SKM-1 (cell line): ENCODE measurements at regions not wholly inside any gene's neighbourhood (a gene's known extent, or its start where the extent isn't known, plus 50 kb on each side); places are given as distances from the start of the nearest gene placed in this dataset.

Source experiments
- DNase-seq: peaks from one replicate; lab custom pipeline; 2025; ENCODE audit not compliant: unreplicated experiment; lab: John Stamatoyannopoulos, UW

DNA sequence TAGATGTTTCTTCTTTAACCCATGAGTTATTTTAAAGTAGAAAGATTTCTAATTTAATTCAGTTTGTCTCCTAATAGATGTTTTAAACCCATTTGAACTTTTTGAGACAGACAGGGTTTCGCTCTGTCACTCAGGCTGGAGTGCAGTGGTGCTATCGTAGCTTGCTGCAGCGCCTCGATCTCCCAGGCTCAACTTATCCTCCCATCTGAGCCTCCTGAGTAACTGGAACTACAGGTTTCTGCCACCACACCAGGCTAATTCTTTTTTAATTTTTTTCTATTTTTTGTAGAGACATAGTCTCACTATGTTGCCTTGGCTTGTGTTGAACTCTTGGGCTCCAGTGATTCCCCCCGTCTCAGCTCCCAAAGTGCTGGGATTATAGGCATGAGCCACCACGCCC, 53.0 kb upstream of the RAB18 start:
- no peak for DNase-seq

GRCh38 chr10:27450225-27450624, 53.9 kb upstream of the RAB18 start:
- no peak for DNase-seq

- no peak for DNase-seq
These were observed 54.5 kb upstream of the RAB18 start for GRCh38 chr10:27449571-27449970.

DNA sequence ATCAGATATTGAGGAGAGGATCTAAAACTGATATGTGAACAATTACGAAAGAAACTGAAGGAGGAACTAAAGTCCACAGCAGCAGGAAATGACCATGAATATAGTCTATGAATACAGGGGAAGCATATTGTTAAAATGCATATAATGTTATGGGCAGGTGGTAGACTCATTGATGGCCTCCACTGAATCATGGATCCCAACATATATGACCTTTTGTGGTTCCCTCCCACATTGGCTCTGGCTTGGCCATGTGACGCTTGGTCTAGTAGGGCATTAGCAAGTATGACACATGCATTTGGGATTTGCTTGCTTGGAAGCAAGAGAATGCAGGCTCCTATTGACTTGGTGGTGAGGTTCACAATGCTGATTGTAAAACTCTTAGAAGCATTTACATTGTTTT, 55.2 kb upstream of the RAB18 start:
- DNase-seq = no peak

DNA sequence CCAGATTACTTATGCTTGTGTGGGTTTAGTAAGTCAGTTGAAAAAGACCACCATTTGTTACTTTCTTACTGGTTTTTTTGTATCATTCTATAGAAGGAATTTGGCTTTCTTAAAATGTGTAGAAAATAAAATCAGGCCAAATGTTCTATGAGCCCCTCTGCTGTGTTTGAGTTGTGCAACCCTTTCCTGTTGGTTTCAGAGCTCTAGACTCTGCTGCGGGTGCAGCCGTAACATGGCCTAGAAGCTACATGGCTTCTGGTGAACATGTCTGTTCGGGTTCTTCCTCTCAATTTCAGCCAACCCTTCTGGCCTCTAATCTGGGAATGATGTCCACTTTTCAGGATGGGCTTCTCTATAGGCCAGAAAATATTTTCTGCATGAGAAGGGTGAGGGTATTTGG, 56.6 kb upstream of the RAB18 start:
- DNase-seq = no peak

- peak; percentile 36 for DNase-seq
These were observed 57.8 kb upstream of the RAB18 start for GRCh38 chr10:27446091-27446918.

DNA sequence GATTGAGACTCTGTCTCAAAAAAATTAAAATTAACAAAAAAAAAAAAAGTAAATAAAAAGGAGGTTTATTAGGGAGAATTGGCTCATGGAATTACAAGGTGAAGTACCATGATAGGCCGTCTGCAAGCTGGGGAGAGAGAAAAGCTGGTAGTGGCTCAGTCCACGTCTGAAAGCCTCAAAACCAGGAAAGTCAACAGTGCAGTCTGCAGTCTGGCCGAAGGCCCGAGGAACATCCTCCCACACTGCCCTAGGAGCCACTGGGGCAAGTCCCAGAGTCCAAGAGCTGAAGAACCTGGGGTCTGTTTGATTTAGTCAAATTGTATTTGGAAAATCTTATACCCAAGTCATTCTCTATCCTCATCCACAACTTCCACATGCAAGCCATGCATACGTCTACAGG, 59.0 kb upstream of the RAB18 start:
- no peak for DNase-seq

GRCh38 chr10:27440478-27440877, 63.6 kb upstream of the RAB18 start:
- no peak for DNase-seq

- DNase-seq = no peak
These were observed 64.1 kb upstream of the RAB18 start for GRCh38 chr10:27440021-27440420.

DNA sequence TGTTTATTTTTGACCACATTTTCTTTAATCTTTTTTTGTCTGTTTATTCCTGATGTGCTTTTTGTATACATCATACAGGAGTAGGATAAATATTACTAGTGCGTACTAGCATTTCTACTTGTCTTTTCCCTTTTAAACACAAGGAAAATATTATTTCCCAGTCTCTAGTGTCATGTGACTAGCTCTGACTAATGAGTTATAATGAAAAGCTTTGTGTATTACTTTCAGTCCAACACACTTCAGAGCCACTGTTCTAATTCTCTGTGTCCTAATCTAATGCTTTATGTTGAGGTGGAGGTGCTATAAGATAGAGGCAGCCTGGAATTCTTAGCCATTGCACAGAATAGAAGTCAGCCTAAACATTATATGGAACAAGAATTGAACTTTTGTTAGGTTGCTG, 65.0 kb upstream of the RAB18 start:
- no peak for DNase-seq

DNA sequence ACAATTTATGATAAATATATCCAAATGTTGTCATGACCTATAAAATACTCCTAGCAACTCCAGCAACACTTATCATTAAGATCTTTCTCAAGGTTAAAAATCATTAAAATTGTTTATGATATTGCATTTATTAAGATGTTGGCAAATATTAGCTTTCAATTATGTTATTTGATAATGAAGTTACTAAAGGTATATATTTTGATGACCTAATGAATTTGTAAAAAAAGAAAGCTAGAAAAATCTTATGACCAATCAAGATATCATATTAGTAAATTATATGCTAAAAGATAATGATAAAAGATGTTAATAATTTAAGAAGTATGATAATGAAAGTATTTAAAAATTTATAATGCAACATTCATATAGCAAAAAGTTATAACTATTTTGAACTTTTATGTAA, 66.3 kb upstream of the RAB18 start:
- DNase-seq = no peak

DNA sequence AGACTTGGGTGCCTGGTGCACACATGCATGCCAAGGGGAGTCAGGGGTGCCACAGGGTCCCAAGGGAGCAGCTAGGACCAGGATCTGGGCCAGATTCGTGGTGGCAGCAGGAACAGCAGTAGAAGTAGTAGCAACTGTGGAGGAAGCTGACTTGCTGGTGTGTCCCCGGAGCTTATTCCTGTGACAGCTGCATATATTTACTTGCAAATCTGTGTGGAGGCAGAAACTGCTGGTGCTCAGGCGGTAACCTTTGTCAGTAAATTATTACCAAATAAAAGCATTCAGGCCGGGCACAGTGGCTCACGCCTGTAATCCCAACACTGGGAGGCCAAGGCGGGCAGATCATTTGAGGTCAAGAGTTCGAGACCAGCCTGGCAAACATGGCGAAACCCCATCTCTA, 67.4 kb upstream of the RAB18 start:
- DNase-seq = no peak

DNA sequence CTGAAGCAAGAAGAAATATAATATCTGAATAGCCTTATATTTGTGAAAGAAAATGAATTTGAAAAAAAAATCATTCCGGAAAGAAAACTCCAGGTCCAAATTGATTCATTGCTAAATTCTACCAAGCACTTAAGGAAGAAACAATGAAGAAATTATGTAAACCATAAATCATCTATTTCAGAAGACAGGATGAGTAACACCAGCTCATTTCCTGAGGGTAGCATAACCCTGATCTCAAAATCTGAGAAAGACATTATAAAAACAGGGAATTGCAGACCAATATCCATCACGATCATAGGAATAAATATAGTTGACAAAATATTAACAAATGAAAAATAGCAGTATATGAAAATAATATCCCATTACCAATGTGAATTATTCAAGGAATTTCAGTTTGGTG, 70.1 kb upstream of the RAB18 start:
- DNase-seq = no peak

DNA sequence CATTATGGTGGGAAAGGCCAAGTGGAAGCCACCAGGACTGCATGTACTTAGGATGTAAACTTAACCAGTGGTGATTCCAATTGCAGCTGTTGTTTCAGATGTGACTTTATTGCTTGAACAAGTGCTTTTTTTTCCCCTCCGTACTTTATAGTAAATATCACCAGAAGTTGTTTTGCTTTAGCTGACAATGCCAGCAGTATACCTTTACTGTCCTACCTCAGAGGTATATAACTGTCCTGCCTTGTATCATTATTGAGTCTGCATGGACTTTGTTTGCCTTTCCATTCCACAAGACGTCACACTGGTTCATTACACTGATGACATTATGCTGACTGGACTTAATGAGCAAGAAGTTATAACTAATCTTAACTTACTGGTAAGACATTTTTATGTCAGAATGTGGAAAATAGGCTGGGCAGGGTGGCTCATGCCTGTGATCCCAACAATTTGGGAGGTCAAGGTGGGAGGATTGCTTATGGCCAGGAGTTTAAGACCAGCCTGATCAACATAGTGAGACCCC, 77.1 kb upstream of the RAB18 start:
- DNase-seq = no peak

GRCh38 chr10:27413831-27414348, 90.2 kb upstream of the RAB18 start:
- DNase-seq = no peak

- DNase-seq = no peak
These were observed 90.7 kb upstream of the RAB18 start for GRCh38 chr10:27413387-27413786.

DNA sequence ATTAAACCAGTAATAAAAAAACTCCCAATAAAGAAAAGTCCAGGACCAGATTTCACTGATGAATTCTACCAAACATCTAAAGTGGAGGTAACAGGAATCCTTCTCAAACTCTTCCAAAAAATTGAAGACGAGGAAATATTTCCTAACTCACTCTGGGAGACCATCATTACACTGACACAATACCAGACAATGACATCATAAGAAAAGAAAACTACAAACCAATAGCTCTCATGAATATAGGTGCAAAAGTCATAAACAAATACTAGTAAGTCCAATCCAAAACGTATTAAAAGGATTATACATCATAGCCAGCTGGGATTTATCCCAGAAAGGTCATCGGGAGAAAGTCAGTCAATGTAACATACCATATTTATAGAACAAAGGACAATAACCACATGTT, 94.0 kb upstream of the RAB18 start:
- no peak for DNase-seq

DNA sequence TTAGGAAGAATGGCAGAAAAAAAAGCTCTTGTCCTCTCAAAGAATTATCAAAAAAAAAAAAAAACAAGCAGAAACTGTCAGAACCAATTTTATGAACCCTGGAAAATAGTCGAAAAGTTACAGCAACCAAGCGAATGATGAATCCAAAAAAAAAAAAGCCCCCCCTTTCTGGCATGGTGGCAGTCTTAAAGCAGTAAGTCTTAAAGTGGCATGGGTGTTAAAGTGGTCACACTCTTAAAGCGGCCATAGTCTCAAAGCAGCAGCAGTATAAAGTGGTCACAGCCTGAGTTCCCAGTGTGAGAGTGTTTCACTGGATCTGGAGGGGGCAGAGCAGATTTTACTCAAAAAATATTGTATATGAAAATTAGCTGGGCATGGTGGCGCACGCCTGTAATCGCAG, 96.8 kb upstream of the RAB18 start:
- no peak for DNase-seq

GRCh38 chr10:27399871-27400270, 104.2 kb upstream of the RAB18 start:
- DNase-seq = no peak

GRCh38 chr10:27393961-27394360, 110.1 kb upstream of the RAB18 start:
- DNase-seq = no peak

DNA sequence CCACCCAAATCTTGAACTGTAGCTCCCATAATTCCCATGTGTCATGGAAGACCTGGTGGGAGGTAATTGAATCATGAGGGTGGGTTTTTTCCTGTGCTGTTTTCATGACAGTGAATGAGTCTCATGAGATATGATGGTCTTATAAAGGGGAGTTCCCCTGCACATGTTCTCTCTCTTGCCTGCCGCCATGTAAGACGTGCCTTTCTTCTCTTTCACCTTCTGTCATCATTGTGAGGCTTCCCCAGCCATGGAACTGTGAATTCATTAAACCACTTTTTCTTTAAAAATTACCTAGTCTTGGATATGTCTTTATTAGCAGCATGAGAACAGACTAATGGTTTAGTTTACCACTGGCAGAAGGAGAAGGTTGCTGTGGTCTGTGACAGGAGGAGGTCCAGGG, 111.5 kb upstream of the RAB18 start:
- DNase-seq = no peak

- DNase-seq = no peak
These were observed 112.2 kb upstream of the RAB18 start for GRCh38 chr10:27391916-27392315.

- DNase-seq = no peak
These were observed 112.8 kb upstream of the RAB18 start for GRCh38 chr10:27391325-27391724.
